ENCODE measurements at regions not wholly inside any gene's neighbourhood (a gene's known extent, or its start where the extent isn't known, plus 50 kb on each side); places are given as distances from the start of the nearest gene placed in this dataset.

DNA sequence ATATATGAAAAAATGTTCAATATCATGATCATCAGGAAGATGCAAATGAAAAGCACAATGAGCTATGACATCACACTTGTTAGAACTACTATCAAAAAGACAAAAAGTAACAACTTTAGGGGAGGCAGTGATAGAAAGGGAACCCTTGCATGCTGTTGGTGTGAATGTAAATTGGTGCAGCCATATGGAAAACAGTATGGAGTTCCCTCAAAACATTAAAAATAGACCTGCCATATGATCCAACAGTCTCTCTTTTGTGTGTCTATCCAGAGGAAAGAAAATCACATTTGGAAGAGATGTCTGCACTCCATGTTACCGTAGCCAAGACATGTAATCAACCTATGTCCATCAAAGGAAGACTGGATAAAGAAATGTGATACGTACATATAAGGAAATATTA lies 92.3 kb upstream of the ALKAL2 start:
- no peaks in the 10 kb centered on the region for H3K27me3 ChIP-seq (ENCODE audit: control insufficient read depth, insufficient read depth, low read length)
- H3K9ac ChIP-seq (ENCODE audit: low read length in 3 of 3), result no peak overlapping the region
- DNase-seq, result no peak
- no peak for FAIRE-seq
- no peaks in the 10 kb centered on the region for H3K36me3 ChIP-seq (ENCODE audit: control insufficient read depth in 2 of 3, insufficient read depth in 3 of 3, low read length in 3 of 3)
- no peaks in the 10 kb centered on the region for H3K4me1 ChIP-seq (ENCODE audit: control insufficient read depth in 2 of 3, insufficient read depth in 2 of 3, low read depth in 1 of 3, low read length in 3 of 3)
- intact Hi-C loops (cut with DNase I), result no loop called here
- no peaks in the 10 kb centered on the region for H3K9me3 ChIP-seq (ENCODE audit: control insufficient read depth in 2 of 3, insufficient read depth in 1 of 3, low read length in 3 of 3)
- no peak overlapping the region for H3K4me3 ChIP-seq (ENCODE audit: low read length in 3 of 3)
- H3K27ac ChIP-seq (ENCODE audit: low read depth in 2 of 2, low read length in 2 of 2), result no peak overlapping the region
- TF ChIP-seq, protein P1, sequence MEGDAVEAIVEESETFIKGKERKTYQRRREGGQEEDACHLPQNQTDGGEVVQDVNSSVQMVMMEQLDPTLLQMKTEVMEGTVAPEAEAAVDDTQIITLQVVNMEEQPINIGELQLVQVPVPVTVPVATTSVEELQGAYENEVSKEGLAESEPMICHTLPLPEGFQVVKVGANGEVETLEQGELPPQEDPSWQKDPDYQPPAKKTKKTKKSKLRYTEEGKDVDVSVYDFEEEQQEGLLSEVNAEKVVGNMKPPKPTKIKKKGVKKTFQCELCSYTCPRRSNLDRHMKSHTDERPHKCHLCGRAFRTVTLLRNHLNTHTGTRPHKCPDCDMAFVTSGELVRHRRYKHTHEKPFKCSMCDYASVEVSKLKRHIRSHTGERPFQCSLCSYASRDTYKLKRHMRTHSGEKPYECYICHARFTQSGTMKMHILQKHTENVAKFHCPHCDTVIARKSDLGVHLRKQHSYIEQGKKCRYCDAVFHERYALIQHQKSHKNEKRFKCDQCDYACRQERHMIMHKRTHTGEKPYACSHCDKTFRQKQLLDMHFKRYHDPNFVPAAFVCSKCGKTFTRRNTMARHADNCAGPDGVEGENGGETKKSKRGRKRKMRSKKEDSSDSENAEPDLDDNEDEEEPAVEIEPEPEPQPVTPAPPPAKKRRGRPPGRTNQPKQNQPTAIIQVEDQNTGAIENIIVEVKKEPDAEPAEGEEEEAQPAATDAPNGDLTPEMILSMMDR (IDR thresholded peaks at IDR 0.05; ENCODE audit: borderline replicate concordance, extremely low read depth, insufficient read depth), result no peak

DNA sequence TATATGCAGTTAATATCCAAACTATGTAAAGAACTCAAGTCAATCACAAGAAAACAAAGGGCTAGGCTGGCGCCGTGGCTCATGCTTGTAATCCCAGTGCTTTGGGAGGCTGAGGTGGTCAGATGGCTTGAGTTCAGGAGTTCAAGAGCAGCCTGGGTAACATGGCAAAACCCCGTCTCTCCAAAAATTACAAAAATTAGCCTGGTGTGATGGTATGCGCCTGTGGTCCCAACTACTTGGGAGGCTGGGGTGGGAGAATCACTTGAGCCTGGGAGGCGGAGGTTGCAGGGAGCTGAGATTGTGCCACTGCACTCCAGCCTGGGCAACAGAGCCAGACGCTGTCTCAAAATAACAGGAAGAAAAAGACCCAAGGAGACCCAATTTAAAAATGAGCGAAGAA lies 91.9 kb upstream of the ALKAL2 start:
- Histone ChIP-seq H3K9ac (ENCODE audit: low read length in 3 of 3) (no peak overlapping the region), H3K27ac (ENCODE audit: low read depth in 2 of 2, low read length in 2 of 2) (no peak overlapping the region), H3K4me3 (ENCODE audit: low read length in 3 of 3) (no peak overlapping the region), H3K36me3 (ENCODE audit: control insufficient read depth in 2 of 3, insufficient read depth in 3 of 3, low read length in 3 of 3) (no peaks in the 10 kb centered on the region), H3K9me3 (ENCODE audit: control insufficient read depth in 2 of 3, insufficient read depth in 1 of 3, low read length in 3 of 3) (no peaks in the 10 kb centered on the region), H3K4me1 (ENCODE audit: control insufficient read depth in 2 of 3, insufficient read depth in 2 of 3, low read depth in 1 of 3, low read length in 3 of 3) (no peaks in the 10 kb centered on the region), H3K27me3 (ENCODE audit: control insufficient read depth, insufficient read depth, low read length) (no peaks in the 10 kb centered on the region)
- TF ChIP-seq, protein P1 (IDR thresholded peaks at IDR 0.05; ENCODE audit: borderline replicate concordance, extremely low read depth, insufficient read depth), result no peak
- FAIRE-seq (no peak), DNase-seq (no peak)
- intact Hi-C loops (cut with DNase I), result no loop called here

DNA sequence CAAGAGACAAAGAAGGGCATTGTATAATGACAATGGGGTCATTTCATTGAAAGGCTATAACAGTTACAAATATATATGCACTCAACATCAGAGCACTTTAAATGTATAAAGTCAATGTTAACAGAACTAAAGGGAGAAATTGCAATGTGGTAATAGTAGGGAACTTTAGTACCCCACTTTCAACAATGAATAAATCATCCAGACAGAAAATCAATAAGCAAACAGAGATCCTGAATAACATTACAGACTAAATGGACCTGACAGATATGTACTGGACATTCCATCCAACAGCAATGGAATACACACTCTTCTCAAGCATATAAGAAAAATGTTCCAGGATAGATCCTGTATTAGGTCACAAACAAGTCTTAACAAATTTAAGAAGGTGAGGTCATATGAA lies 90.5 kb upstream of the ALKAL2 start:
- intact Hi-C loops (cut with DNase I), result no loop called here
- DNase-seq, result no peak
- Histone ChIP-seq H3K4me3 (ENCODE audit: low read length in 3 of 3) (no peak overlapping the region), H3K9me3 (ENCODE audit: control insufficient read depth in 2 of 3, insufficient read depth in 1 of 3, low read length in 3 of 3) (no peaks in the 10 kb centered on the region), H3K4me1 (ENCODE audit: control insufficient read depth in 2 of 3, insufficient read depth in 2 of 3, low read depth in 1 of 3, low read length in 3 of 3) (no peaks in the 10 kb centered on the region), H3K9ac (ENCODE audit: low read length in 3 of 3) (no peak overlapping the region), H3K27me3 (ENCODE audit: control insufficient read depth, insufficient read depth, low read length) (no peaks in the 10 kb centered on the region), H3K36me3 (ENCODE audit: control insufficient read depth in 2 of 3, insufficient read depth in 3 of 3, low read length in 3 of 3) (no peaks in the 10 kb centered on the region), H3K27ac (ENCODE audit: low read depth in 2 of 2, low read length in 2 of 2) (no peak overlapping the region)
- TF ChIP-seq, protein P1 (IDR thresholded peaks at IDR 0.05; ENCODE audit: borderline replicate concordance, extremely low read depth, insufficient read depth), result no peak
- FAIRE-seq, result no peak

DNA sequence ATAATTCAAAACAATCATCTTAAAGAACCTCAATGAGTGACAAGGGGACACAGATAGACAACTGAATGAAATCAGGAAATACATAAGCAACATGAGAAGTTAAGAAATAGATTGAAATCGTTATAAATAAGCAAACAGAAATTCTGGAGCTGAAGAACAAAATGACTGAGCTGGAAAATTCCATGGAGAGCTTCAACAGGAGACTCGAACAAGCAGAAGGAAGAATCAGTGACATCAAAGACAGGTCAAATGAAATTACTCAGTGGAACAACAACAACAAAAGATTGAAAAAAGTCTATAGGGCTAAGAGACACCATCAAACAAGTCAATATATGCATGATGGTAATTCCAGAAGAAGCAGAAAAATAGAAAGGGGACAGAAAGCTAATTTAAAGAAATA lies 89.5 kb upstream of the ALKAL2 start:
- H3K9ac ChIP-seq (ENCODE audit: low read length in 3 of 3), result no peak overlapping the region
- H3K9me3 ChIP-seq (ENCODE audit: control insufficient read depth in 2 of 3, insufficient read depth in 1 of 3, low read length in 3 of 3), result no peaks in the 10 kb centered on the region
- FAIRE-seq, result no peak
- no peaks in the 10 kb centered on the region for H3K36me3 ChIP-seq (ENCODE audit: control insufficient read depth in 2 of 3, insufficient read depth in 3 of 3, low read length in 3 of 3)
- no peak for DNase-seq
- no peak overlapping the region for H3K4me3 ChIP-seq (ENCODE audit: low read length in 3 of 3)
- no peaks in the 10 kb centered on the region for H3K27me3 ChIP-seq (ENCODE audit: control insufficient read depth, insufficient read depth, low read length)
- H3K4me1 ChIP-seq (ENCODE audit: control insufficient read depth in 2 of 3, insufficient read depth in 2 of 3, low read depth in 1 of 3, low read length in 3 of 3), result no peaks in the 10 kb centered on the region
- H3K27ac ChIP-seq (ENCODE audit: low read depth in 2 of 2, low read length in 2 of 2), result no peak overlapping the region
- intact Hi-C loops (cut with DNase I), result no loop called here
- TF ChIP-seq, protein P1 (IDR thresholded peaks at IDR 0.05; ENCODE audit: borderline replicate concordance, extremely low read depth, insufficient read depth), result no peak
